ENCODE measurements at regions not wholly inside any gene's neighbourhood (a gene's known extent, or its start where the extent isn't known, plus 50 kb on each side); places are given as distances from the start of the nearest gene placed in this dataset.

- POLR2A ChIA-PET (ENCODE audit: unreplicated experiment), result no interaction called here
- Histone ChIP-seq H2AFZ (replicated peaks; ENCODE audit: low read length, poor library complexity) (no peak overlapping the region), H2AK9ac (replicated peaks; ENCODE audit: low read depth, low read length, poor library complexity) (no peak overlapping the region), H3K4ac (ENCODE audit: low read depth, low read length) (no peak overlapping the region), H3K27me3 (ENCODE audit: control insufficient read depth, insufficient read depth, low read length) (no peaks in the 10 kb centered on the region), H2BK120ac (ENCODE audit: low read depth, low read length) (no peak overlapping the region), H2BK20ac (ENCODE audit: low read depth, low read length) (no peak overlapping the region), H4K20me1 (ENCODE audit: insufficient read depth, low read length) (no peaks in the 10 kb centered on the region), H4K5ac (ENCODE audit: low read depth, low read length) (no peak overlapping the region), H3K56ac (ENCODE audit: extremely low read depth, insufficient read depth, low read length) (no peak overlapping the region), H3K9ac (ENCODE audit: low read depth, low read length) (no peak overlapping the region), H2AK5ac (ENCODE audit: low read depth, low read length) (no peak overlapping the region), H2BK5ac (ENCODE audit: low read depth, low read length, poor library complexity, severe bottlenecking) (no peak overlapping the region), H4K91ac (ENCODE audit: insufficient read depth, low read depth, low read length) (no peak overlapping the region), H3K4me1 (ENCODE audit: control insufficient read depth, insufficient read depth, low read length) (no peaks in the 10 kb centered on the region), H4K8ac (ENCODE audit: low read depth in 2 of 2, low read length in 2 of 2) (no peak overlapping the region), H3K18ac (ENCODE audit: low read depth, low read length) (no peak overlapping the region), H3K4me2 (ENCODE audit: low read depth, low read length) (no peak overlapping the region), H3K27ac (ENCODE audit: insufficient read depth, low read length) (no peak overlapping the region), H3K23ac (ENCODE audit: low read depth, low read length) (no peak overlapping the region), H3K9me1 (ENCODE audit: insufficient read depth, low read length) (no peaks in the 10 kb centered on the region), H3K4me3 (ENCODE audit: insufficient read depth, low read depth, low read length) (no peak overlapping the region), H3K79me1 (ENCODE audit: low read depth in 1 of 2, low read length in 2 of 2) (no peaks in the 10 kb centered on the region), H3K14ac (replicated peaks; ENCODE audit: low read depth, low read length) (no peak overlapping the region), H3K9me3 (ENCODE audit: control insufficient read depth, insufficient read depth, low read length) (peaks cover 4% of the 10 kb centered on the region; the same call in 1 of the 2 replicates), H3K36me3 (ENCODE audit: control insufficient read depth, insufficient read depth, low read length) (no peaks in the 10 kb centered on the region), H2BK15ac (ENCODE audit: low read depth, low read length) (no peak overlapping the region)
- no peak for TF ChIP-seq CEBPB (IDR thresholded peaks at IDR 0.05; ENCODE audit: low read depth, low read length)
- no peak for TF ChIP-seq USF2 (IDR thresholded peaks at IDR 0.05; ENCODE audit: low read depth, low read length)
- TF ChIP-seq NFE2L2 (IDR thresholded peaks at IDR 0.05; ENCODE audit: low read depth, low read length), result no peak
- TF ChIP-seq ELK1 (IDR thresholded peaks at IDR 0.05; ENCODE audit: borderline replicate concordance, low read depth, low read length), result no peak
- no peak for TF ChIP-seq RCOR1 (IDR thresholded peaks at IDR 0.05; ENCODE audit: insufficient replicate concordance, low read length)
- TF ChIP-seq MAZ (IDR thresholded peaks at IDR 0.05; ENCODE audit: borderline replicate concordance, low read depth, low read length), result no peak
- no peak for TF ChIP-seq BHLHE40 (IDR thresholded peaks at IDR 0.05; ENCODE audit: low read depth, low read length)
- no peak for TF ChIP-seq CTCF (conservative IDR thresholded peaks at IDR 0.05; ENCODE audit: low read depth, low read length)
- TF ChIP-seq POLR2A (IDR thresholded peaks at IDR 0.05; ENCODE audit: low read depth, low read length), result no peak
- no peak for TF ChIP-seq MAFK (IDR thresholded peaks at IDR 0.05; ENCODE audit: low read depth, low read length)
- TF ChIP-seq FOS (IDR thresholded peaks at IDR 0.05; ENCODE audit: low read depth, low read length), result no peak
- TF ChIP-seq MXI1 (IDR thresholded peaks at IDR 0.05; ENCODE audit: borderline replicate concordance, low read depth, low read length), result no peak
- TF ChIP-seq CHD1 (IDR thresholded peaks at IDR 0.05; ENCODE audit: low read depth, low read length), result no peak
- TF ChIP-seq RFX5 (IDR thresholded peaks at IDR 0.05; ENCODE audit: low read depth, low read length), result no peak
- no peak for TF ChIP-seq SMC3 (IDR thresholded peaks at IDR 0.05; ENCODE audit: low read depth, low read length)
- TF ChIP-seq RAD21 (IDR thresholded peaks at IDR 0.05; ENCODE audit: low read length), result no peak
- intact Hi-C loops (cut with micrococcal nuclease), result no loop called here
- BruUV-seq (replicated peaks), result no TSS peak
- in situ Hi-C loops (cut with MboI; ENCODE audit: low sequenced_read_pairs), result no loop called here
- ATAC-seq (ENCODE audit: low read depth) (no peak), DNase-seq (no peak)
- CTCF ChIA-PET, result no interaction called here
- dilution Hi-C loops (cut with HindIII; ENCODE audit: low sequenced_read_pairs, unreplicated experiment), result no loop called here
- 75% methylated on average over 2 of the region's 16 CpGs; no CpG with 5 or more reads in 1 of the 2 experiments for WGBS, 2 experiments (ENCODE audit: extremely low coverage in 2 of 2, insufficient read length in 1 of 2)
Measured at GRCh38 chr16:13838401-13839190, 81.4 kb upstream of the ERCC4 start.

Data from IMR-90 (cell line).